Activated naive CD8-positive, alpha-beta T cell treated with anti-CD3 and anti-CD28 coated beads for 36 hours (primary cell): ENCODE measurements at regions not wholly inside any gene's neighbourhood (a gene's known extent, or its start where the extent isn't known, plus 50 kb on each side); places are given as distances from the start of the nearest gene placed in this dataset.

Experiments
- DNase-seq: peaks from one replicate; pipeline ENCODE4 v3.0.0; 2021
- H3K27ac Mint-ChIP-seq: one replicate; pipeline ENCODE4 v1.8.0; 2022; ENCODE audit warnings: mild to moderate bottlenecking, moderate library complexity, mixed read lengths
- H3K27me3 Mint-ChIP-seq: one replicate; pipeline ENCODE4 v1.8.0; 2022; ENCODE audit warnings: mild to moderate bottlenecking, mixed read lengths
- H3K36me3 Mint-ChIP-seq: one replicate; pipeline ENCODE4 v1.8.0; 2021; ENCODE audit warnings: mild to moderate bottlenecking, mixed read lengths
- H3K4me1 Mint-ChIP-seq: one replicate; pipeline ENCODE4 v1.8.0; 2021; ENCODE audit warnings: mixed read lengths
- H3K4me3 Mint-ChIP-seq: one replicate; pipeline ENCODE4 v1.8.0; 2022; ENCODE audit warnings: mild to moderate bottlenecking, moderate library complexity, mixed read lengths
- H3K9me3 Mint-ChIP-seq: one replicate; pipeline ENCODE4 v1.8.0; 2022; ENCODE audit warnings: mixed read lengths

- Mint-ChIP-seq H3K9me3 (peaks cover 2% of the 10 kb centered on the region), H3K27ac (no peak overlapping the region), H3K4me1 (no peaks in the 10 kb centered on the region), H3K4me3 (no peak overlapping the region), H3K36me3 (no peaks in the 10 kb centered on the region), H3K27me3 (no peaks in the 10 kb centered on the region)
- no peak for DNase-seq
Measured at GRCh38 chr6:112988748-112989147, 641.6 kb downstream of the RFPL4B start.

GRCh38 chr6:112990971-112991370, 643.8 kb downstream of the RFPL4B start:
- Mint-ChIP-seq H3K9me3 (peaks cover 2% of the 10 kb centered on the region), H3K27ac (no peak overlapping the region), H3K4me3 (no peak overlapping the region), H3K36me3 (no peaks in the 10 kb centered on the region), H3K27me3 (no peaks in the 10 kb centered on the region), H3K4me1 (no peaks in the 10 kb centered on the region)
- DNase-seq: no peak

- H3K36me3 Mint-ChIP-seq: no peaks in the 10 kb centered on the region
- H3K4me3 Mint-ChIP-seq: no peak overlapping the region
- H3K27ac Mint-ChIP-seq: no peak overlapping the region
Measured at GRCh38 chr6:112991912-112992311, 644.8 kb downstream of the RFPL4B start.

GRCh38 chr6:112997421-112998085, 650.4 kb downstream of the RFPL4B start:
- no peaks in the 10 kb centered on the region for H3K27me3 Mint-ChIP-seq
- no peaks in the 10 kb centered on the region for H3K9me3 Mint-ChIP-seq
- no peak overlapping the region for H3K4me3 Mint-ChIP-seq
- DNase-seq: no peak
- no peak overlapping the region for H3K27ac Mint-ChIP-seq
- H3K36me3 Mint-ChIP-seq: no peaks in the 10 kb centered on the region
- H3K4me1 Mint-ChIP-seq: no peaks in the 10 kb centered on the region

More at GRCh38 chr6:112991912-112992311, 644.8 kb downstream of the RFPL4B start:
- Mint-ChIP-seq H3K4me1 (no peaks in the 10 kb centered on the region), H3K27me3 (no peaks in the 10 kb centered on the region), H3K9me3 (peaks cover 2% of the 10 kb centered on the region)
- no peak for DNase-seq

DNA sequence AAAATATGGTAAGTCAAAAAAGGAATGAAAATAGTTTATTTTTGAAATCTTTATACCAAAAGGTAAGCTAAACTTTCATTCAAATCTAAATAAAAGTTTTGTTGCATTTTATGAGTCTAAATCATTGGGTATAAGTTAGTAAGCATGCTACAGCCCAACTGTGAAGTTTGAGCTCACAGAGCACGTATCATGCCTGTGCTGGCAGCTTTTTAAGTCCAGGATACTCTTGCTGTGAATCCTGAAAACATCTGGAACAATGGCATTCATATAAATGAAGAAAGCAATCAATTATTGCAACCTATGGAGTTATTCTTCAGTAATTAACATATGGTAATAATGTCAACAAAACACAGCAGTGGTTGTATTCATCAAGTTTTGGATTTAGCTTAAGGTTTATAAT, 656.9 kb downstream of the RFPL4B start:
- no peak for DNase-seq

GRCh38 chr6:113004470-113005270, 657.5 kb downstream of the RFPL4B start:
- Mint-ChIP-seq H3K36me3 (no peaks in the 10 kb centered on the region), H3K4me1 (no peaks in the 10 kb centered on the region), H3K27ac (no peak overlapping the region), H3K4me3 (no peak overlapping the region), H3K27me3 (no peaks in the 10 kb centered on the region), H3K9me3 (no peaks in the 10 kb centered on the region)
- DNase-seq: no peak

More for the DNA sequence above, 656.9 kb downstream of the RFPL4B start:
- no peaks in the 10 kb centered on the region for H3K27me3 Mint-ChIP-seq
- no peaks in the 10 kb centered on the region for H3K36me3 Mint-ChIP-seq
- no peaks in the 10 kb centered on the region for H3K4me1 Mint-ChIP-seq
- no peak overlapping the region for H3K4me3 Mint-ChIP-seq
- H3K27ac Mint-ChIP-seq: no peak overlapping the region
- H3K9me3 Mint-ChIP-seq: no peaks in the 10 kb centered on the region

DNA sequence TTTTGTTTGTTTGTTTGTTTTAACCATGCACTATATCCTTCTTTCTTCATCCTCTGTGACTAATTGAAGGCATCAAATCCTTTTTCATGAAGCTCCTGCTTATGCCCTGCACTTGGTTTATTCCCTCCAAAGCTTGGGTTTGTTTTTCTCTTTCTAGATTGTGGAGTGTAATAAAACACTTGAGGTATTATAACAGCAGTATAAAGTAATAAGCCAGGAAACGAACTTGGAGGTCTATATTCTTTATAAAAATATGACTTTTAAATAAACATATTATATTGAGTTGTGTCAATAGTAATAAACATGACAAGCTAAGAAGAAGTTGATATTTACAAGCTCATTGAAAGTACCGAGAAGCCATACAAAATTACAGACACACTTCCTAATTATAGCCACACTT, 659.4 kb downstream of the RFPL4B start:
- Mint-ChIP-seq H3K27me3 (no peaks in the 10 kb centered on the region), H3K9me3 (no peaks in the 10 kb centered on the region), H3K4me1 (no peaks in the 10 kb centered on the region), H3K27ac (no peak overlapping the region), H3K36me3 (no peaks in the 10 kb centered on the region), H3K4me3 (no peak overlapping the region)
- no peak for DNase-seq

DNA sequence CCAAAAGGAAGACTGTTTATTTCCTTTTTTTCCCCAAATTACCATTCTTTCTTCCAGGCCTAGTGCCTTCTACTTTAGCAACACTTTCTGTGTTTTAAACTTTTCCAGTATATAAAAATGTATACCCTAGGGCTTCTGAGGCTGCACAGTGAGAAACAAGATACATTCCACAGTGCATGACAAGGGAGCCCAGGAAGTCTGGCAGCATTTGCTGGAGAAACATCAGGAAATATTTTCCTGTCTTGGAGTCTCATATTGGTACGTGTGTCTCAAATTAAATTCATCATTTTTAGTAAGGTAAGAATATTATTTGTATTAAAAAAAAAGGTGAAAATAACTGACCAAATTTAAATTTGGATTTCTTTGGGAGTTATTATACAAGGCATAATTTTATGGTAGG, 662.6 kb downstream of the RFPL4B start:
- no peaks in the 10 kb centered on the region for H3K27me3 Mint-ChIP-seq
- H3K4me3 Mint-ChIP-seq: no peak overlapping the region
- no peaks in the 10 kb centered on the region for H3K36me3 Mint-ChIP-seq
- no peaks in the 10 kb centered on the region for H3K9me3 Mint-ChIP-seq
- H3K27ac Mint-ChIP-seq: no peak overlapping the region
- DNase-seq: no peak
- no peaks in the 10 kb centered on the region for H3K4me1 Mint-ChIP-seq

DNA sequence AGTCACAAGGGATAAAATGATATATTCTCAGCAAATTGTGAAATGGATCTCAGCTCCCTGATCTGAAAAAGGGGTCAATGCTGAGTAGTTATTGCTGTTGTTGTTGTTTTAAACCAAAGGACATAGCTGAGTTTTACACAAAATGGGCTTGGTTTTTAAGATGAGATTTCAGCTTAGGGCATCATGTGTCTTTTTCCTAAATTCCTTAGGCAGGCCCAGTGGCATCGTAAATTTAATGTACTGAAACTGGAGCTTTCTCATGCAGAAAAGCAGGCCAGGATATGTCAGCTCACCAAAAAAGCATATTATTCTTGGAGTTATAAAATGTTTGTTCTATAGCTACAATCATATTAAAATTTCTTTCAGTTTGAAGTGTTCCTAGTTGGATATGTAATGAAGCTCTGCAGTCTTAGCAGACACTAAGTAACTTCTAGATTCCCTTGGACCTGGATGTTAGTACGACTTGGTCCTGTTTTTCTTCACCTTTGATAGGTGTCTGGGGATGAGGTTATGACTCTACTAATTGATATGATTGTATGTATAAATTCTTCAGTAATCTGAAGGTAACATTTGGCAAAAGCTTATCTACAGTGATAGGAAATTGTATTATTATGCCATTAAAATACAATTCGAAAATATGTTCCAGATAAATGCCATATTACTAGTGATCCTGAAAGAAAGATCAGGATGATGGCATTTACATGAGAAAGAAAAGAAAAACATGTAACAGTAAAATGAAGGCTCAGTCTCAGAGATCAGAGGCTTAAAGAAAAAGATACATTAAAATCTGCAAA, 663.3 kb downstream of the RFPL4B start:
- no peak overlapping the region for H3K4me3 Mint-ChIP-seq
- DNase-seq: no peak
- H3K4me1 Mint-ChIP-seq: no peaks in the 10 kb centered on the region
- no peaks in the 10 kb centered on the region for H3K27me3 Mint-ChIP-seq
- no peak overlapping the region for H3K27ac Mint-ChIP-seq
- no peaks in the 10 kb centered on the region for H3K9me3 Mint-ChIP-seq
- H3K36me3 Mint-ChIP-seq: no peaks in the 10 kb centered on the region

GRCh38 chr6:113011389-113011788, 664.3 kb downstream of the RFPL4B start:
- Mint-ChIP-seq H3K4me1 (no peaks in the 10 kb centered on the region), H3K27ac (no peak overlapping the region), H3K27me3 (no peaks in the 10 kb centered on the region), H3K36me3 (no peaks in the 10 kb centered on the region), H3K9me3 (no peaks in the 10 kb centered on the region), H3K4me3 (no peak overlapping the region)
- DNase-seq: no peak

GRCh38 chr6:113011801-113012200, 664.7 kb downstream of the RFPL4B start:
- DNase-seq: no peak
- H3K9me3 Mint-ChIP-seq: no peaks in the 10 kb centered on the region
- H3K27ac Mint-ChIP-seq: no peak overlapping the region
- no peak overlapping the region for H3K4me3 Mint-ChIP-seq
- no peaks in the 10 kb centered on the region for H3K4me1 Mint-ChIP-seq
- no peaks in the 10 kb centered on the region for H3K36me3 Mint-ChIP-seq
- H3K27me3 Mint-ChIP-seq: no peaks in the 10 kb centered on the region

- Mint-ChIP-seq H3K27ac (no peak overlapping the region), H3K9me3 (no peaks in the 10 kb centered on the region), H3K27me3 (no peaks in the 10 kb centered on the region)
Measured at GRCh38 chr6:113015249-113015648, 668.1 kb downstream of the RFPL4B start.

GRCh38 chr6:113017353-113017752, 670.2 kb downstream of the RFPL4B start:
- H3K9me3 Mint-ChIP-seq: no peaks in the 10 kb centered on the region
- H3K4me1 Mint-ChIP-seq: no peaks in the 10 kb centered on the region
- H3K27ac Mint-ChIP-seq: no peak overlapping the region
- no peaks in the 10 kb centered on the region for H3K27me3 Mint-ChIP-seq
- DNase-seq: no peak
- no peaks in the 10 kb centered on the region for H3K36me3 Mint-ChIP-seq
- H3K4me3 Mint-ChIP-seq: no peak overlapping the region

More at GRCh38 chr6:113015249-113015648, 668.1 kb downstream of the RFPL4B start:
- no peaks in the 10 kb centered on the region for H3K36me3 Mint-ChIP-seq
- no peaks in the 10 kb centered on the region for H3K4me1 Mint-ChIP-seq
- DNase-seq: no peak
- no peak overlapping the region for H3K4me3 Mint-ChIP-seq

DNA sequence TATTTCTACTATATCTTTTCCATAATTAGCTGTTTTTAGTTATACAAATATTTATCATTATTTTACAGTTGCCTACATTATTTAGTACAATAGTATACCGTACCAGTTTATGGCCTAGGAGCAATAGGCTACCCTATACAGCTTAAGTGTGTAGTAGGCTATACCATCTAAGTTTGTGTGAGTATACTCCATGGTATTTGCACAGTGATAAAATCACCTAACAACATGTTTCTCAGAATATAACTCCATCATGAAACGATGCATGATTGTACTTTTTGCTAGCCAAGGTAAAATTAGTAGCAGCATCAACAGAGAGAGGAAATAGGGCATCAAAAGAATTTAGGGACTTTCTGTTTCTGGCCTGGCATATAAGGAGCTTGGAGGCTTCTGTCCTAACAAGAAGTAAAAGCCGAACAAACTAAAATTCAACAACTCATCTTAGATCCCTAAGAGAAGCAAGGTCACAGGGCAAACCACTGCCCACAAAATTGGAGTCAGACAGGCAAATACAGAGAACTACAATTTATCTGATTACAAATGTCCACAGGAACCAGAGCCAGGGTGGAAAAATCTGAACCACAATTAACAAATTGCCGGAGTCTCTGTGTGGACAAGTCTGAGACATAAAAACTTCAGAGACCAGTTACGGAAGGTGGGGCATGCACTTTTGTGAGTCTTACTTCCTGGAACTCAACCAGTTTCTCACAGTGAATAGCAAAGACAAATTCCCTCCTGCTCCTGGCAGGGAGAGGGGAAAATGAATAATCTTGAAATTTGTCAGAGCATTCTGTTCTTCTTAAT, 671.4 kb downstream of the RFPL4B start:
- Mint-ChIP-seq H3K4me1 (no peaks in the 10 kb centered on the region), H3K9me3 (no peaks in the 10 kb centered on the region), H3K4me3 (no peak overlapping the region), H3K27ac (no peak overlapping the region), H3K27me3 (no peaks in the 10 kb centered on the region), H3K36me3 (no peaks in the 10 kb centered on the region)
- DNase-seq: no peak

DNA sequence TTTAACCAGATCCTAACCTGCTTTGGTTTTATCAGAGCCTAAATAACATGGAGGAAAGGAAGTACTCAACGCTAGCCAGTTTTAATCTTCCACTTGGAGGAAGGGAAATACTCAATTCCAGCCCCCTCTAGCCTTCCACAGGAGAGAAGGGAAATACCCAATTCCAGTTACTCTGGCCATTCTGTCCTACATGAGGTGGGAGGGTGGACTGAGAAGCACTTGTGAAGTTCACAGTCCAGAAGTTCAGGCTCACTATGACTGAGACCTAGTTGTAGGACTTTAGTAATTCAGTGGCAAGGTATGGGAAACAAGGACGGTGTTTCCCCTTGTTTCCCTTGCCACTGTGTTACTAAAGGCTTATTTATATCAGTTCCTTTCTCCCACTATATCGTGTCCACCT, 672.0 kb downstream of the RFPL4B start:
- no peak overlapping the region for H3K27ac Mint-ChIP-seq
- no peaks in the 10 kb centered on the region for H3K36me3 Mint-ChIP-seq
- H3K4me3 Mint-ChIP-seq: no peak overlapping the region
- H3K9me3 Mint-ChIP-seq: no peaks in the 10 kb centered on the region
- DNase-seq: no peak
- no peaks in the 10 kb centered on the region for H3K27me3 Mint-ChIP-seq
- H3K4me1 Mint-ChIP-seq: no peaks in the 10 kb centered on the region
